ENCODE measurements at regions not wholly inside any gene's neighbourhood (a gene's known extent, or its start where the extent isn't known, plus 50 kb on each side); places are given as distances from the start of the nearest gene placed in this dataset.

DNA sequence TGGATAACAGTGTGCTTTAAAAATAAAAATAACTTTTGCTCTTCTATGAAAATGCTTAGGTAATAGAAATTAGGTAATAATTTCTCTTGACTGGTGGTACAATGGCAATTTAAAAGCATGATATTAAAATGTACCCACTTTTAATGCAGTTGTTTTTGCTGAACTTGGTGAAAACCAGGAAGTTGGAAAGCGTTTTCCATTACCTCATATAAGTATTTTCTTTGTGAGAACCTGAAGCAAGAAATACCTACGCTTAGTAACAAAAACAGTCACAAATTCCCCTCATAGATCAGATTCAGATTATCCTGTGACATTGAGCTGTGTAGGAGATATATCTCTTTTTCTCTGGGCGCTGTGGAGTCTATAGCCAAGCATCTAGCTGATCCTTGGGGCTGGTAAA, 689.0 kb upstream of the FZD8 start (continued):
- TF ChIP-seq, protein P1, sequence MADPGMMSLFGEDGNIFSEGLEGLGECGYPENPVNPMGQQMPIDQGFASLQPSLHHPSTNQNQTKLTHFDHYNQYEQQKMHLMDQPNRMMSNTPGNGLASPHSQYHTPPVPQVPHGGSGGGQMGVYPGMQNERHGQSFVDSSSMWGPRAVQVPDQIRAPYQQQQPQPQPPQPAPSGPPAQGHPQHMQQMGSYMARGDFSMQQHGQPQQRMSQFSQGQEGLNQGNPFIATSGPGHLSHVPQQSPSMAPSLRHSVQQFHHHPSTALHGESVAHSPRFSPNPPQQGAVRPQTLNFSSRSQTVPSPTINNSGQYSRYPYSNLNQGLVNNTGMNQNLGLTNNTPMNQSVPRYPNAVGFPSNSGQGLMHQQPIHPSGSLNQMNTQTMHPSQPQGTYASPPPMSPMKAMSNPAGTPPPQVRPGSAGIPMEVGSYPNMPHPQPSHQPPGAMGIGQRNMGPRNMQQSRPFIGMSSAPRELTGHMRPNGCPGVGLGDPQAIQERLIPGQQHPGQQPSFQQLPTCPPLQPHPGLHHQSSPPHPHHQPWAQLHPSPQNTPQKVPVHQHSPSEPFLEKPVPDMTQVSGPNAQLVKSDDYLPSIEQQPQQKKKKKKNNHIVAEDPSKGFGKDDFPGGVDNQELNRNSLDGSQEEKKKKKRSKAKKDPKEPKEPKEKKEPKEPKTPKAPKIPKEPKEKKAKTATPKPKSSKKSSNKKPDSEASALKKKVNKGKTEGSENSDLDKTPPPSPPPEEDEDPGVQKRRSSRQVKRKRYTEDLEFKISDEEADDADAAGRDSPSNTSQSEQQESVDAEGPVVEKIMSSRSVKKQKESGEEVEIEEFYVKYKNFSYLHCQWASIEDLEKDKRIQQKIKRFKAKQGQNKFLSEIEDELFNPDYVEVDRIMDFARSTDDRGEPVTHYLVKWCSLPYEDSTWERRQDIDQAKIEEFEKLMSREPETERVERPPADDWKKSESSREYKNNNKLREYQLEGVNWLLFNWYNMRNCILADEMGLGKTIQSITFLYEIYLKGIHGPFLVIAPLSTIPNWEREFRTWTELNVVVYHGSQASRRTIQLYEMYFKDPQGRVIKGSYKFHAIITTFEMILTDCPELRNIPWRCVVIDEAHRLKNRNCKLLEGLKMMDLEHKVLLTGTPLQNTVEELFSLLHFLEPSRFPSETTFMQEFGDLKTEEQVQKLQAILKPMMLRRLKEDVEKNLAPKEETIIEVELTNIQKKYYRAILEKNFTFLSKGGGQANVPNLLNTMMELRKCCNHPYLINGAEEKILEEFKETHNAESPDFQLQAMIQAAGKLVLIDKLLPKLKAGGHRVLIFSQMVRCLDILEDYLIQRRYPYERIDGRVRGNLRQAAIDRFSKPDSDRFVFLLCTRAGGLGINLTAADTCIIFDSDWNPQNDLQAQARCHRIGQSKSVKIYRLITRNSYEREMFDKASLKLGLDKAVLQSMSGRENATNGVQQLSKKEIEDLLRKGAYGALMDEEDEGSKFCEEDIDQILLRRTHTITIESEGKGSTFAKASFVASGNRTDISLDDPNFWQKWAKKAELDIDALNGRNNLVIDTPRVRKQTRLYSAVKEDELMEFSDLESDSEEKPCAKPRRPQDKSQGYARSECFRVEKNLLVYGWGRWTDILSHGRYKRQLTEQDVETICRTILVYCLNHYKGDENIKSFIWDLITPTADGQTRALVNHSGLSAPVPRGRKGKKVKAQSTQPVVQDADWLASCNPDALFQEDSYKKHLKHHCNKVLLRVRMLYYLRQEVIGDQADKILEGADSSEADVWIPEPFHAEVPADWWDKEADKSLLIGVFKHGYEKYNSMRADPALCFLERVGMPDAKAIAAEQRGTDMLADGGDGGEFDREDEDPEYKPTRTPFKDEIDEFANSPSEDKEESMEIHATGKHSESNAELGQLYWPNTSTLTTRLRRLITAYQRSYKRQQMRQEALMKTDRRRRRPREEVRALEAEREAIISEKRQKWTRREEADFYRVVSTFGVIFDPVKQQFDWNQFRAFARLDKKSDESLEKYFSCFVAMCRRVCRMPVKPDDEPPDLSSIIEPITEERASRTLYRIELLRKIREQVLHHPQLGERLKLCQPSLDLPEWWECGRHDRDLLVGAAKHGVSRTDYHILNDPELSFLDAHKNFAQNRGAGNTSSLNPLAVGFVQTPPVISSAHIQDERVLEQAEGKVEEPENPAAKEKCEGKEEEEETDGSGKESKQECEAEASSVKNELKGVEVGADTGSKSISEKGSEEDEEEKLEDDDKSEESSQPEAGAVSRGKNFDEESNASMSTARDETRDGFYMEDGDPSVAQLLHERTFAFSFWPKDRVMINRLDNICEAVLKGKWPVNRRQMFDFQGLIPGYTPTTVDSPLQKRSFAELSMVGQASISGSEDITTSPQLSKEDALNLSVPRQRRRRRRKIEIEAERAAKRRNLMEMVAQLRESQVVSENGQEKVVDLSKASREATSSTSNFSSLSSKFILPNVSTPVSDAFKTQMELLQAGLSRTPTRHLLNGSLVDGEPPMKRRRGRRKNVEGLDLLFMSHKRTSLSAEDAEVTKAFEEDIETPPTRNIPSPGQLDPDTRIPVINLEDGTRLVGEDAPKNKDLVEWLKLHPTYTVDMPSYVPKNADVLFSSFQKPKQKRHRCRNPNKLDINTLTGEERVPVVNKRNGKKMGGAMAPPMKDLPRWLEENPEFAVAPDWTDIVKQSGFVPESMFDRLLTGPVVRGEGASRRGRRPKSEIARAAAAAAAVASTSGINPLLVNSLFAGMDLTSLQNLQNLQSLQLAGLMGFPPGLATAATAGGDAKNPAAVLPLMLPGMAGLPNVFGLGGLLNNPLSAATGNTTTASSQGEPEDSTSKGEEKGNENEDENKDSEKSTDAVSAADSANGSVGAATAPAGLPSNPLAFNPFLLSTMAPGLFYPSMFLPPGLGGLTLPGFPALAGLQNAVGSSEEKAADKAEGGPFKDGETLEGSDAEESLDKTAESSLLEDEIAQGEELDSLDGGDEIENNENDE (IDR thresholded peaks at IDR 0.05; ENCODE audit: insufficient replicate concordance, low read length) = no peak
- no peak for TF ChIP-seq JUND (IDR thresholded peaks at IDR 0.05; ENCODE audit: low read length)
